ENCODE measurements at regions not wholly inside any gene's neighbourhood (a gene's known extent, or its start where the extent isn't known, plus 50 kb on each side); places are given as distances from the start of the nearest gene placed in this dataset.

DNA sequence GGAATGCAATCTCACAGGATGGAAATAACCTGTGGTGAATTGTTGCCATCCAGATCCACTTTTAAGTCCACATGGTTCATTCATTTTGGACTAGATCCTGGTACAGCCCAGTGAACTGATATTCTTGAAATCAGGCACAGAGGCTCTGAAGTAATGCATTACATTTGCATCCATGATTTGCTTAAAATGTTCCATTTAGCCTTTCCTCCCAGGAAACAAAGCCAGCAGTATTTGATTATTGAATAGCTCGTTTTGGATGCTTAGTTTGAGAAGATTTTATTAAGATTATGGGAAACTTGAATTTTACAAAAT lies 995.8 kb upstream of the CDH2 start:
- H3K9me3 Mint-ChIP-seq, result peaks cover 6 to 12% of the 10 kb centered on the region in 2 experiments; a peak in 4 of 5 replicates
- DNase-seq, result no peak

More for the DNA sequence above, 995.8 kb upstream of the CDH2 start:
- Histone ChIP-seq H2AK5ac (ENCODE audit: insufficient read length, low read length) (no peak overlapping the region), H2BK20ac (ENCODE audit: low read depth, low read length, poor library complexity, severe bottlenecking) (no peak overlapping the region), H3K18ac (ENCODE audit: insufficient read length, low read depth, low read length) (no peak overlapping the region), H4K20me1 (ENCODE audit: control insufficient read depth, insufficient read depth, insufficient read length) (no peaks in the 10 kb centered on the region), H3K27me3 (ENCODE audit: insufficient read depth, low read length) (no peaks in the 10 kb centered on the region), H3K14ac (ENCODE audit: insufficient read depth, low read length) (no peak overlapping the region), H4K91ac (ENCODE audit: insufficient read length, low read depth, low read length) (no peak overlapping the region), H2BK12ac (ENCODE audit: insufficient read length, low read depth, low read length) (no peak overlapping the region), H3K9me3 (ENCODE audit: control insufficient read depth, low read depth, low read length) (no peaks in the 10 kb centered on the region), H4K8ac (replicated peaks; ENCODE audit: insufficient read length, low read depth, low read length) (no peak overlapping the region), H3K79me1 (ENCODE audit: insufficient read depth, low read depth, low read length, poor library complexity, severe bottlenecking) (no peaks in the 10 kb centered on the region), H3K4ac (ENCODE audit: low read depth, low read length) (no peak overlapping the region), H3K79me2 (ENCODE audit: insufficient read depth, low read length) (no peaks in the 10 kb centered on the region), H3K23me2 (ENCODE audit: insufficient read length, low read depth, low read length, poor library complexity, severe bottlenecking) (no peaks in the 10 kb centered on the region), H4K5ac (ENCODE audit: insufficient read length, low read depth, low read length) (no peak overlapping the region), H3K4me1 (ENCODE audit: insufficient read depth, low read length) (no peaks in the 10 kb centered on the region), H2BK120ac (ENCODE audit: low read depth, low read length, poor library complexity, severe bottlenecking) (no peak overlapping the region), H3T11ph (ENCODE audit: low read length) (no peak overlapping the region), H3K23ac (ENCODE audit: insufficient read length, low read depth, low read length) (no peak overlapping the region), H3K4me2 (ENCODE audit: insufficient read depth, insufficient read length, low read length) (no peak overlapping the region), H2BK5ac (ENCODE audit: insufficient read length, low read length) (no peak overlapping the region), H3K9ac (ENCODE audit: extremely low read depth, insufficient read length, low read length) (no peak overlapping the region), H2BK15ac (ENCODE audit: low read depth, low read length) (no peak overlapping the region), H3K27ac (ENCODE audit: insufficient read length, low read depth, low read length) (no peak overlapping the region), H3K56ac (ENCODE audit: insufficient read length, low read depth, low read length) (no peak overlapping the region), H2AFZ (ENCODE audit: low read length) (no peak overlapping the region)
- TF ChIP-seq, protein P1, sequence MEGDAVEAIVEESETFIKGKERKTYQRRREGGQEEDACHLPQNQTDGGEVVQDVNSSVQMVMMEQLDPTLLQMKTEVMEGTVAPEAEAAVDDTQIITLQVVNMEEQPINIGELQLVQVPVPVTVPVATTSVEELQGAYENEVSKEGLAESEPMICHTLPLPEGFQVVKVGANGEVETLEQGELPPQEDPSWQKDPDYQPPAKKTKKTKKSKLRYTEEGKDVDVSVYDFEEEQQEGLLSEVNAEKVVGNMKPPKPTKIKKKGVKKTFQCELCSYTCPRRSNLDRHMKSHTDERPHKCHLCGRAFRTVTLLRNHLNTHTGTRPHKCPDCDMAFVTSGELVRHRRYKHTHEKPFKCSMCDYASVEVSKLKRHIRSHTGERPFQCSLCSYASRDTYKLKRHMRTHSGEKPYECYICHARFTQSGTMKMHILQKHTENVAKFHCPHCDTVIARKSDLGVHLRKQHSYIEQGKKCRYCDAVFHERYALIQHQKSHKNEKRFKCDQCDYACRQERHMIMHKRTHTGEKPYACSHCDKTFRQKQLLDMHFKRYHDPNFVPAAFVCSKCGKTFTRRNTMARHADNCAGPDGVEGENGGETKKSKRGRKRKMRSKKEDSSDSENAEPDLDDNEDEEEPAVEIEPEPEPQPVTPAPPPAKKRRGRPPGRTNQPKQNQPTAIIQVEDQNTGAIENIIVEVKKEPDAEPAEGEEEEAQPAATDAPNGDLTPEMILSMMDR (conservative IDR thresholded peaks at IDR 0.05), result no peak
- Mint-ChIP-seq H3K36me3 (ENCODE audit: insufficient read depth in 1 of 3, low read depth in 3 of 3) (peaks cover 0 to 10% (median 6%) of the 10 kb centered on the region in 3 experiments; a peak in 3 of 7 replicates), H3K4me3 (no peak overlapping the region), H3K27ac (no peak overlapping the region), H3K4me1 (peaks cover 0 to 2% of the 10 kb centered on the region in 2 experiments; a peak in 2 of 4 replicates), H3K27me3 (ENCODE audit: low read depth) (no peaks in the 10 kb centered on the region)
- WGBS (ENCODE audit: extremely low coverage, insufficient read length, low lambda C conversion rate), result no CpG with 5 or more reads among the region's 1 CpG
